ENCODE measurements at regions not wholly inside any gene's neighbourhood (a gene's known extent, or its start where the extent isn't known, plus 50 kb on each side); places are given as distances from the start of the nearest gene placed in this dataset.

DNA sequence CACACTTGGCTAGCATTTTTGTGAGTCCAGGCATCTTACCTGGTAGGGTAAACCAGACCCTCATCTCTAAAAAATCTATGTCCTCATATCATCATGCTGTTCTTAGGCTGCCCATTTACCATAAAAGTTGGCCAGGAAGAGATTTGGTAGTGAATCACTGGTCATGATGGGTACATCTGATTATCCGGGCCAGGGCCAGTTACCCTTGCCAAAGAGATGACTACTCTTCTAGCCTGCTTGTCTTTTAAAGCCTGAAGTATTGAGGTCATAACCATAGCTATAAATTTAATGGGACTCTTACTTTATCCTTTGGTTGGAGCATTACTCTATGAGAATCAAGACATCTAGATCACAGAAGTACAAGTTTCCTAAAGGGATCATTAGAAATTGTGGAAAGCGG lies 276.8 kb downstream of the TENT5A start:
- TF ChIP-seq, protein P1, sequence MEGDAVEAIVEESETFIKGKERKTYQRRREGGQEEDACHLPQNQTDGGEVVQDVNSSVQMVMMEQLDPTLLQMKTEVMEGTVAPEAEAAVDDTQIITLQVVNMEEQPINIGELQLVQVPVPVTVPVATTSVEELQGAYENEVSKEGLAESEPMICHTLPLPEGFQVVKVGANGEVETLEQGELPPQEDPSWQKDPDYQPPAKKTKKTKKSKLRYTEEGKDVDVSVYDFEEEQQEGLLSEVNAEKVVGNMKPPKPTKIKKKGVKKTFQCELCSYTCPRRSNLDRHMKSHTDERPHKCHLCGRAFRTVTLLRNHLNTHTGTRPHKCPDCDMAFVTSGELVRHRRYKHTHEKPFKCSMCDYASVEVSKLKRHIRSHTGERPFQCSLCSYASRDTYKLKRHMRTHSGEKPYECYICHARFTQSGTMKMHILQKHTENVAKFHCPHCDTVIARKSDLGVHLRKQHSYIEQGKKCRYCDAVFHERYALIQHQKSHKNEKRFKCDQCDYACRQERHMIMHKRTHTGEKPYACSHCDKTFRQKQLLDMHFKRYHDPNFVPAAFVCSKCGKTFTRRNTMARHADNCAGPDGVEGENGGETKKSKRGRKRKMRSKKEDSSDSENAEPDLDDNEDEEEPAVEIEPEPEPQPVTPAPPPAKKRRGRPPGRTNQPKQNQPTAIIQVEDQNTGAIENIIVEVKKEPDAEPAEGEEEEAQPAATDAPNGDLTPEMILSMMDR (IDR thresholded peaks at IDR 0.05; ENCODE audit: low read depth, low read length), result no peak
- TF ChIP-seq EZH2phosphoT487 (IDR thresholded peaks at IDR 0.05; ENCODE audit: low read depth), result no peak
